GM12864 (cell line): ENCODE measurements at regions not wholly inside any gene's neighbourhood (a gene's known extent, or its start where the extent isn't known, plus 50 kb on each side); places are given as distances from the start of the nearest gene placed in this dataset.

ENCODE experiments used
- DNase-seq: peaks from one replicate; pipeline ENCODE4 v3.0.0-alpha.2; 2011; ENCODE audit warnings: low read depth
- H3K4me3 ChIP-seq: 2 replicates; pipeline ENCODE4 v1.5.1; 2011; ENCODE audit warnings: mild to moderate bottlenecking, low read depth, low read length, control low read depth
- TF ChIP-seq, protein P1 (sequence below): IDR thresholded peaks from 2 replicates; pipeline ENCODE4 v1.5.1; 2011; ENCODE audit warnings: low read depth, mild to moderate bottlenecking, moderate library complexity, low read length, control low read depth, inconsistent platforms; ENCODE audit errors: missing control alignments

DNA sequence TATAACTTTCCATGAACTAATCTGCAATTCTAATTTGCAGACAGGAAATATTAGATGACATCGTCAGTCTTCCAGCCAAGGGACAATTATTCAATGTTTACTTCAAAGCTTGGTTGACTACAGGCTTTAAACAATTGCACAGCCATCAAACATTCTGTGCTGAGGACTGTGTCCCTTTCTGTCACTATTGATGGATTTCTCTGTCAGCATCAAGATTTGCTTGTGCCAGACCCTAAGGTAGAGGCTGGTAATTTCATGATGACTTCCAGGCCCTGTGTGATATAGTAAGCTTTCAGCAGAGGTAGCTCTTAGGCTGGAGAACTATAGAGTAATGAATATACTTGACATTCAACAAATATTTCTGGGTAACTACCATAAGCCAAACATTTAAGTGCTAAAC, 229.3 kb upstream of the ACTBL2 start:
- no peak overlapping the region for H3K4me3 ChIP-seq
- TF ChIP-seq, protein P1, sequence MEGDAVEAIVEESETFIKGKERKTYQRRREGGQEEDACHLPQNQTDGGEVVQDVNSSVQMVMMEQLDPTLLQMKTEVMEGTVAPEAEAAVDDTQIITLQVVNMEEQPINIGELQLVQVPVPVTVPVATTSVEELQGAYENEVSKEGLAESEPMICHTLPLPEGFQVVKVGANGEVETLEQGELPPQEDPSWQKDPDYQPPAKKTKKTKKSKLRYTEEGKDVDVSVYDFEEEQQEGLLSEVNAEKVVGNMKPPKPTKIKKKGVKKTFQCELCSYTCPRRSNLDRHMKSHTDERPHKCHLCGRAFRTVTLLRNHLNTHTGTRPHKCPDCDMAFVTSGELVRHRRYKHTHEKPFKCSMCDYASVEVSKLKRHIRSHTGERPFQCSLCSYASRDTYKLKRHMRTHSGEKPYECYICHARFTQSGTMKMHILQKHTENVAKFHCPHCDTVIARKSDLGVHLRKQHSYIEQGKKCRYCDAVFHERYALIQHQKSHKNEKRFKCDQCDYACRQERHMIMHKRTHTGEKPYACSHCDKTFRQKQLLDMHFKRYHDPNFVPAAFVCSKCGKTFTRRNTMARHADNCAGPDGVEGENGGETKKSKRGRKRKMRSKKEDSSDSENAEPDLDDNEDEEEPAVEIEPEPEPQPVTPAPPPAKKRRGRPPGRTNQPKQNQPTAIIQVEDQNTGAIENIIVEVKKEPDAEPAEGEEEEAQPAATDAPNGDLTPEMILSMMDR, result no peak
- DNase-seq, result no peak

DNA sequence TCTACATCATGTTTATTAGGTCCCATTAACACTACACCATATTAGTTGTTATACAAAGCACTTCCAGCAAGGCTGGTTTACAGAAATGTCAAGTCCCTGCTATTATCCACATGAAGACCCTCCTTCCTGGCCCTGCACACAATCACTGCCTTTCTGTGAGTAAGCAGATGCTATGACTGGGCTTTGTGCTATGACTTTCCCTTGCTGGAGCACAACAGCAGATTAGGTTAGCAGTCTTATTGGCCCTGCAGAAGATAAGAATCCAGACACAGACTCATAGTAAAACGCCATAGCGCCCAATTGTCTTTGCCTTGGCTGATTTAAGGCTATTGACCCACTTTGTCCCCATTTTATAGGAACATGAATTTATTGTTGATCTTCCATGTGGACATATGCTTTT, 228.9 kb upstream of the ACTBL2 start:
- TF ChIP-seq, protein P1, result no peak
- no peak overlapping the region for H3K4me3 ChIP-seq
- DNase-seq, result no peak

DNA sequence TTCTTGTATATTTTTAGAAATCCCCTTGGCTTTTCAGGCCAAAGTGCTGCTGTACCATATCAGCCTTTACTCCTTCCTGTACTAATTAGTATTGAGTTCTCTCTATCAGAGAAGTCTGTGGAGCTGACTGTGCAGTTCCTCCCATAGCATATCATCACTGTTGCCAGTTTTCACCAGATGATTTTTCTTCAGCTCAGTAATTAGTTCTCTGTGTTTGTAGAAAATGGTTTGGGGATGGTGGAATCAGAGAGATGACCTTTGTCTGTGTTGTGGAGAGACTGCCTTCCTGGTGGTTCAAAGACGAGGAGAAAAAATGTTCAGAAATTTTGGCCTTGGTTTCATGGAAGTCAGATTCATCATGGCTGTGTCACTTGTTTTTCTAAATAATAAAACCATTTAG, 227.5 kb upstream of the ACTBL2 start:
- no peak for DNase-seq
- no peak overlapping the region for H3K4me3 ChIP-seq
- TF ChIP-seq, protein P1, result no peak

DNA sequence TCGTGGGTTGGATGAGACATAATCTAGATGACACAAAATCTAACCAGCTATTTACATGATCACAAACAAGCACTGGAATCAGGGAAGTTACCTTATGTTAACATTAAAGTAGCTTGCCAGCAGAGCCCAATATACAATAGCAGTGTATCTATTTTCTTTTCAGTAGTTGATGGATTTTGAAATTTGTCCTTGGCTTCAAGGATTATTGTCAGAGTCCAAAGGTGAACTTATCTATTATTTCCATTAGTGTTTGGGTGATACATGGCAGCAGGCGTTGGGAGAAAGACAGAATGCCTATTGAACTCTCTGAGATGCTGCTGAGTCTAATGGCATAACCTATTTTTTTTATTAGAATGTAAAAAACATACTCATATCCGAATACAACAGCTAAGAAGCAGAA, 223.2 kb upstream of the ACTBL2 start:
- no peak for DNase-seq
- no peak overlapping the region for H3K4me3 ChIP-seq
- TF ChIP-seq, protein P1, result no peak

DNA sequence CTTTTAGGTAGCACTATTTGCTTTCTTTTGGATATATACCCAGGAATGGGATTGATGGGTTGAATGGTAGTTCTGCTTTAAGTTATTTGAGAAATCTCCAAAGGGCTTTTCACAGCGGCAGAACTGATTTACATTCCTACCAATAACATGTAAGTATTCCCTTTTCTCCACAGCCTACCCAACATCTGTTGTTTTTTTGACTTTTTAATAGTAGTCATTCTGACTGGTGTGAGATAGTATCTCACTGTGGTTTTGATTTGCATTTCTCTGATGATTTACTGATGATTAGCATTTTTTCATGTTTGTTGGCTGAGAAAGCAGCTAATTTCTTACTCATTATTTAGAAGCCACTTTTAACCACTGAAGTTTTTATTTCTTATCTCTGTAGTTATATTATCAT, 221.1 kb upstream of the ACTBL2 start:
- TF ChIP-seq, protein P1, result no peak
- H3K4me3 ChIP-seq, result no peak overlapping the region
- no peak for DNase-seq

DNA sequence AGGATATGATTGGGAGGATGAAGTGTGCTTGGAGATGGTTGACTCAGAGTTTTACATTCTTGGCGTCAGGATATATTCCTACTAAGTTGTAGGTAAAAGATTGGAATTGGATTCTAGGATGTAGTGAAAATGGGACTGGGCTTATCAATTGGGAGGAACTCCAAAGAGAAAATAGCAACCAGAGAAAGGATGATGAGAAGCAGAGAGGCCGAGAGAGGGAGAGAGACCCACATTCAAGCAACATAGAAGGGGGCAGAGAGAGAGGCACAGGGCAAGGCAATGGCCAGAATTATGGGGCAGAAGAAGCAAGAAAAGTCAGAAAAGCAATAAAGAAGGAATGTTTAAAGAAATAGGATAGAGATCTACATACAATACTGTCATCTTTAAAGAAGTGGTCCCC, 217.9 kb upstream of the ACTBL2 start:
- no peak overlapping the region for H3K4me3 ChIP-seq
- TF ChIP-seq, protein P1, result no peak
- DNase-seq, result no peak

DNA sequence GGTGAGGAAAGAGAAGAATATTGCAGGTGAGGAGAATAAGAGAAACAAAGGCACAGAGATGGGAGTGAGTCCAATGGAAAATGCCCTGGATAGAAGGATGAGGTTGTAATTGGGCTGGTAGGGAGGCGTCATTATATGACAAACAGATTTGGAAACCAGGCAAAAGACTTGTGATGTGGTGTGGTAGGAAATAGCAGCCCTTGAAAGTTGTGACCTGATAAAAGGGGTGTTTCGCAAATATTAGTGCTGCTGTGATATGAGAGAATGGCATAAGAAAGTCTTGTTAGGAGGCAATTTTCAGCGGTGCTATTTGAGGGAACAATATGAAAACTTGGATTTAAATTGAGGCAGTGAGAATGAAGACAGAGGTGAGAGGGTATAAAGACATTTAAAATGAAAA, 217.5 kb upstream of the ACTBL2 start:
- H3K4me3 ChIP-seq, result no peak overlapping the region
- no peak for DNase-seq
- TF ChIP-seq, protein P1, result no peak
